CD4-positive, alpha-beta T cell (primary cell): ENCODE measurements at regions not wholly inside any gene's neighbourhood (a gene's known extent, or its start where the extent isn't known, plus 50 kb on each side); places are given as distances from the start of the nearest gene placed in this dataset.

Experiments used
- ATAC-seq: fragments of 200-7000 bp; cut with Tn5 transposase; one replicate; pipeline ENCODE4 v1.10.0; 2022; ENCODE audit warnings: mild to moderate bottlenecking; ENCODE audit not compliant: poor library complexity
- CTCF ChIA-PET: fragments of 350-600 bp; sonication (Branson Sonifier 250); formaldehyde crosslinking; loops from one replicate; lab custom pipeline; 2021; ENCODE audit warnings: antibody characterized with exemption, inconsistent platforms; lab: Charles Lee
- POLR2A ChIA-PET: fragments of 350-600 bp; sonication (Branson Sonifier 250); formaldehyde crosslinking; loops from one replicate; lab custom pipeline; 2021; ENCODE audit warnings: antibody characterized with exemption, inconsistent platforms; lab: Charles Lee
- DNase-seq, 14 experiments: peaks; one replicate each; pipeline ENCODE4 v3.0.0-alpha.2; 2013 to 2020; ENCODE audit warnings: mixed read lengths in 2 of 14
- H3K27ac ChIP-seq, 2 donors: one replicate each; pipeline versions ENCODE4 v1.5.1 to v1.7.0; 2013; ENCODE audit warnings: low read length in 2 of 2, low read depth in 1 of 2, mild to moderate bottlenecking in 1 of 2
- H3K27me3 ChIP-seq, 2 experiments: 1 replicate in 1 of 2; 2 replicates in 1 of 2; pipeline versions ENCODE4 v1.6.1 to v1.7.0; 2013; ENCODE audit warnings: low read length in 2 of 2, control low read depth in 1 of 2, mild to moderate bottlenecking in 1 of 2, moderate library complexity in 1 of 2; ENCODE audit not compliant: insufficient read depth in 2 of 2, control insufficient read depth in 1 of 2
- H3K36me3 ChIP-seq: one replicate; pipeline ENCODE4 v1.6.1; 2013; ENCODE audit warnings: low read length, control low read depth; ENCODE audit not compliant: insufficient read depth
- H3K4me1 ChIP-seq: one replicate; pipeline ENCODE4 v1.6.1; 2013; ENCODE audit warnings: low read length, control low read depth; ENCODE audit not compliant: insufficient read depth
- H3K4me3 ChIP-seq: one replicate; pipeline ENCODE4 v1.5.1; 2013; ENCODE audit warnings: mild to moderate bottlenecking, low read length, moderate library complexity
- H3K9me3 ChIP-seq, 2 experiments: 1 replicate in 1 of 2; 2 replicates in 1 of 2; pipeline versions ENCODE4 v1.6.1 to v1.7.0; 2013; ENCODE audit warnings: low read length in 2 of 2, mild to moderate bottlenecking in 2 of 2, control low read depth in 1 of 2, moderate library complexity in 1 of 2; ENCODE audit not compliant: control insufficient read depth in 1 of 2, insufficient read depth in 1 of 2
- H3K27ac Mint-ChIP-seq: one replicate; pipeline ENCODE4 v1.8.0; 2020; ENCODE audit warnings: mixed read lengths
- H3K27me3 Mint-ChIP-seq: one replicate; pipeline ENCODE4 v1.8.0; 2021; ENCODE audit warnings: mixed read lengths
- H3K36me3 Mint-ChIP-seq: one replicate; pipeline ENCODE4 v1.8.0; 2021; ENCODE audit warnings: low read depth, mixed read lengths
- H3K4me1 Mint-ChIP-seq: one replicate; pipeline ENCODE4 v1.8.0; 2021; ENCODE audit warnings: low read depth, mixed read lengths
- H3K4me3 Mint-ChIP-seq: one replicate; pipeline ENCODE4 v1.8.0; 2020; ENCODE audit warnings: mild to moderate bottlenecking, mixed read lengths
- H3K9me3 Mint-ChIP-seq: one replicate; pipeline ENCODE4 v1.8.0; 2020; ENCODE audit warnings: mixed read lengths
- CTCF ChIP-seq: fragments of 200-600 bp; IDR thresholded peaks from one replicate; pipeline ENCODE4 v1.8.0; 2022; ENCODE audit warnings: antibody characterized with exemption, mild to moderate bottlenecking
- intact Hi-C, 2 experiments: fragments of 100-400 bp; cut with DNase I in 1 of 2; cut with micrococcal nuclease in 1 of 2; formaldehyde crosslinking; loops; one replicate each; pipeline versions ENCODE4 v1.15.1 to v1.9.0; 2023 to 2025; cut with DNase I, micrococcal nuclease

GRCh38 chr12:34371050-34371449, 348.8 kb downstream of the ALG10 start:
- no peaks in the 10 kb centered on the region for H3K4me1 Mint-ChIP-seq
- intact Hi-C loops, result no loop called here
- no peaks in the 10 kb centered on the region for H3K36me3 Mint-ChIP-seq
- DNase-seq (no peak), ATAC-seq (no peak)
- Histone ChIP-seq H3K36me3 (no peaks in the 10 kb centered on the region), H3K27ac (no peak overlapping the region), H3K4me1 (no peaks in the 10 kb centered on the region), H3K9me3 (peaks cover 37 to 100% of the 10 kb centered on the region in 2 experiments), H3K27me3 (no peaks in the 10 kb centered on the region), H3K4me3 (no peak overlapping the region)
- POLR2A ChIA-PET, result no interaction called here
- CTCF ChIA-PET, result no interaction called here
- no peak for TF ChIP-seq CTCF
- H3K27me3 Mint-ChIP-seq, result no peaks in the 10 kb centered on the region
- no peak overlapping the region for H3K27ac Mint-ChIP-seq
- H3K4me3 Mint-ChIP-seq, result no peak overlapping the region
- no peaks in the 10 kb centered on the region for H3K9me3 Mint-ChIP-seq

- Histone ChIP-seq H3K27me3 (no peaks in the 10 kb centered on the region), H3K9me3 (peaks cover 34 to 100% of the 10 kb centered on the region in 2 experiments), H3K27ac (no peak overlapping the region), H3K36me3 (no peaks in the 10 kb centered on the region), H3K4me1 (no peaks in the 10 kb centered on the region), H3K4me3 (no peak overlapping the region)
- DNase-seq, result no peak
- no peak for TF ChIP-seq CTCF
- H3K4me3 Mint-ChIP-seq, result no peak overlapping the region
- no peaks in the 10 kb centered on the region for H3K27me3 Mint-ChIP-seq
- H3K9me3 Mint-ChIP-seq, result no peaks in the 10 kb centered on the region
- CTCF ChIA-PET, result no interaction called here
- H3K4me1 Mint-ChIP-seq, result no peaks in the 10 kb centered on the region
- H3K36me3 Mint-ChIP-seq, result no peaks in the 10 kb centered on the region
- intact Hi-C loops, result no loop called here
- POLR2A ChIA-PET, result no interaction called here
- ATAC-seq, result no peak
- H3K27ac Mint-ChIP-seq, result no peak overlapping the region
Measured at GRCh38 chr12:34372003-34372402, 349.7 kb downstream of the ALG10 start.

- no peaks in the 10 kb centered on the region for H3K4me1 ChIP-seq
- H3K36me3 Mint-ChIP-seq, result no peaks in the 10 kb centered on the region
- intact Hi-C loops, result no loop called here
- H3K27ac ChIP-seq, result no peak overlapping the region
- H3K36me3 ChIP-seq, result no peaks in the 10 kb centered on the region
- no peak overlapping the region for H3K4me3 ChIP-seq
- TF ChIP-seq CTCF, result no peak
- no peak overlapping the region for H3K27ac Mint-ChIP-seq
- POLR2A ChIA-PET, result no interaction called here
- H3K4me3 Mint-ChIP-seq, result no peak overlapping the region
- no peaks in the 10 kb centered on the region for H3K27me3 ChIP-seq
- H3K27me3 Mint-ChIP-seq, result no peaks in the 10 kb centered on the region
- peaks cover 23 to 100% of the 10 kb centered on the region in 2 experiments for H3K9me3 ChIP-seq
- H3K9me3 Mint-ChIP-seq, result no peaks in the 10 kb centered on the region
- no peaks in the 10 kb centered on the region for H3K4me1 Mint-ChIP-seq
- no peak for DNase-seq
- CTCF ChIA-PET, result no interaction called here
- ATAC-seq, result no peak
Measured at GRCh38 chr12:34373926-34374325, 351.6 kb downstream of the ALG10 start.
